ENCODE measurements at regions not wholly inside any gene's neighbourhood (a gene's known extent, or its start where the extent isn't known, plus 50 kb on each side); places are given as distances from the start of the nearest gene placed in this dataset.

GRCh38 chr18:5678278-5678677 is 134.5 kb upstream of the EPB41L3 start:
- ChIA-PET CTCF (interaction anchor here (0.6 kb wide), 1 partner anchor 21 kb away, joined by 4 read pairs; no protein-coding TSS in a partner anchor), POLR2A (no interaction called here)
- H3K4me1 ChIP-seq (ENCODE audit: control insufficient read depth, insufficient read depth, low read length), result no peaks in the 10 kb centered on the region
- no peak overlapping the region for H3K27ac ChIP-seq (ENCODE audit: extremely low read depth, low read depth, low read length)
- H3K36me3 ChIP-seq (ENCODE audit: control insufficient read depth in 2 of 2, insufficient read depth in 1 of 2, low read length in 2 of 2), result no peaks in the 10 kb centered on the region
- no peak for TF ChIP-seq ZFP3 (tag by site-specific recombination; IDR thresholded peaks at IDR 0.05; ENCODE audit: low read depth)
- TF ChIP-seq ZNF626 (tag by site-specific recombination; IDR thresholded peaks at IDR 0.05), result no peak
- no peak for TF ChIP-seq ZSCAN4 (tag by site-specific recombination; IDR thresholded peaks at IDR 0.05)
- no peak for TF ChIP-seq ZNF366 (tag by site-specific recombination; conservative IDR thresholded peaks at IDR 0.05)
- no peak for TF ChIP-seq ZNF843 (tag by site-specific recombination; IDR thresholded peaks at IDR 0.05)
- TF ChIP-seq ZNF248 (tag by site-specific recombination; IDR thresholded peaks at IDR 0.05), result no peak
- TF ChIP-seq KLF8 (tag by site-specific recombination; IDR thresholded peaks at IDR 0.05), result no peak
- TF ChIP-seq HOXC10 (CRISPR knock-in tag; IDR thresholded peaks at IDR 0.05), result no peak
- TF ChIP-seq ZNF571 (tag by site-specific recombination; IDR thresholded peaks at IDR 0.05), result no peak
- TF ChIP-seq MYNN (tag by site-specific recombination; IDR thresholded peaks at IDR 0.05; ENCODE audit: borderline replicate concordance), result no peak
- TF ChIP-seq TSHZ1 (tag by site-specific recombination; IDR thresholded peaks at IDR 0.05; ENCODE audit: borderline replicate concordance), result no peak
- TF ChIP-seq ZNF24 (tag by site-specific recombination; IDR thresholded peaks at IDR 0.05), result no peak
- no peak for TF ChIP-seq IKZF3 (tag by site-specific recombination; IDR thresholded peaks at IDR 0.05)
- no peak for TF ChIP-seq ZNF664 (tag by site-specific recombination; IDR thresholded peaks at IDR 0.05)
- TF ChIP-seq ZNF48 (tag by site-specific recombination; IDR thresholded peaks at IDR 0.05), result no peak
- no peak for TF ChIP-seq ZNF580 (tag by site-specific recombination; IDR thresholded peaks at IDR 0.05)
- no peak for TF ChIP-seq ZIC2 (tag by site-specific recombination; IDR thresholded peaks at IDR 0.05)
- no peak overlapping the region for H3K4me3 ChIP-seq (ENCODE audit: low read depth, low read length)
- no peaks in the 10 kb centered on the region for H3K9me3 ChIP-seq (ENCODE audit: control insufficient read depth, insufficient read depth, low read depth, low read length)

GRCh38 chr18:5673616-5674015 is 129.8 kb upstream of the EPB41L3 start:
- no peak overlapping the region for H3K4me3 ChIP-seq (ENCODE audit: low read depth, low read length)
- no peak for TF ChIP-seq ZBTB6 (tag by site-specific recombination; IDR thresholded peaks at IDR 0.05)
- no peak for TF ChIP-seq ZNF48 (tag by site-specific recombination; IDR thresholded peaks at IDR 0.05)
- no peak for TF ChIP-seq ZNF660 (tag by site-specific recombination; IDR thresholded peaks at IDR 0.05)
- TF ChIP-seq ZEB2 (tag by site-specific recombination; IDR thresholded peaks at IDR 0.05), result no peak
- TF ChIP-seq PBX3 (CRISPR knock-in tag; IDR thresholded peaks at IDR 0.05), result no peak
- no peak for TF ChIP-seq ZNF394 (tag by site-specific recombination; IDR thresholded peaks at IDR 0.05; ENCODE audit: borderline replicate concordance)
- no peak for TF ChIP-seq ZNF621 (tag by site-specific recombination; IDR thresholded peaks at IDR 0.05)
- TF ChIP-seq ZNF580 (tag by site-specific recombination; IDR thresholded peaks at IDR 0.05), result no peak
- TF ChIP-seq ZNF133 (tag by site-specific recombination; IDR thresholded peaks at IDR 0.05), result no peak
- no peak for TF ChIP-seq ZBTB17 (tag by site-specific recombination; IDR thresholded peaks at IDR 0.05)
- no peak for TF ChIP-seq ZNF558 (tag by site-specific recombination; IDR thresholded peaks at IDR 0.05)
- TF ChIP-seq ZNF560 (tag by site-specific recombination; IDR thresholded peaks at IDR 0.05; ENCODE audit: borderline replicate concordance), result no peak
- TF ChIP-seq KLF9 (tag by site-specific recombination; IDR thresholded peaks at IDR 0.05; ENCODE audit: low read depth), result no peak
- H3K4me1 ChIP-seq (ENCODE audit: control insufficient read depth, insufficient read depth, low read length), result no peaks in the 10 kb centered on the region
- H3K27ac ChIP-seq (ENCODE audit: extremely low read depth, low read depth, low read length), result no peak overlapping the region
- H3K9me3 ChIP-seq (ENCODE audit: control insufficient read depth, insufficient read depth, low read depth, low read length), result no peaks in the 10 kb centered on the region
- CTCF ChIA-PET, result no interaction called here
- POLR2A ChIA-PET, result no interaction called here
- no peaks in the 10 kb centered on the region for H3K36me3 ChIP-seq (ENCODE audit: control insufficient read depth in 2 of 2, insufficient read depth in 1 of 2, low read length in 2 of 2)
